ENCODE measurements at regions not wholly inside any gene's neighbourhood (a gene's known extent, or its start where the extent isn't known, plus 50 kb on each side); places are given as distances from the start of the nearest gene placed in this dataset.

DNA sequence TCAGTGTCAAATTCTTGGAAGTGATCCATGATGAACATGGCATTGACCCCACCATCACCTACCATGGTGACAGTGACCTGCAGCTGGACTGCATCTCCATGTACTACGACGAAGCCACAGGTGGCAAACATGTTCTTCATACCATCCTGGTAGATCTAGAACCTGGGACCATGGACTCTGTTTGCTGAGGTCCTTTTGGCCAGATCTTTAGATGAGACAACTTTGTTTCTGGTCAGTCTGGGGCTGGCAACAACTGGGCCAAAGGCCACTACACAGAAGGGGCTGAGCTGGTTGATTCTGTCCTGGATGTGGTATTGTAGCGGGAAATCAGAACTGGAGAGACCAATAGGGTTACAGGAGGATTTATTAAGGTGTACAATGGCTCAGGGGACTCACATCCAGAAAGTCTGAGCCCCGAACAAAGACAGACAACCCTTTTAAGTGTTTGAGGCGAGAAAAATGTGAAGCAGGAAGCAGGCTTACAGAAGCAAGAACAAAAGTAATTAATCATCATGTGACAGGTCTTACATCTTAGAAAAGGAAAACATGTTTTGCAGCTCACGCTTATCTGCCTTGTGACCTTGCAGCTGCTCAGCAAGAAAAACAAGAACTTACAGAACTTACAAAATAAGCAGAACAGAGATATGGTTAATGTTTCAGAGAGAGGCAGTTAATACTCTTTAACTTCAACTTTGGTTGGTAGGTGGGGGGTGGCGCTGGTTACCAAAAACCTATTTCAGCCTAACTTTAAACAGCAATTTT, 58.8 kb upstream of the MOCS1 start:
- no peak for DNase-seq (ENCODE audit: low read depth)

Measured in fibroblast of gingiva (primary cell).